GM18858 (cell line): ENCODE measurements at regions not wholly inside any gene's neighbourhood (a gene's known extent, or its start where the extent isn't known, plus 50 kb on each side); places are given as distances from the start of the nearest gene placed in this dataset.
"Not testable (repeated sequence)": the region's sequence is repeated elsewhere in the genome, so short reads cannot be mapped to it uniquely, and the experiment has no call there.

Experiments used
- ATAC-seq: cut with Tn5 transposase; IDR thresholded peaks from one replicate; pipeline ENCODE4 v1.9.1; 2021; ENCODE audit not compliant: unreplicated experiment

DNA sequence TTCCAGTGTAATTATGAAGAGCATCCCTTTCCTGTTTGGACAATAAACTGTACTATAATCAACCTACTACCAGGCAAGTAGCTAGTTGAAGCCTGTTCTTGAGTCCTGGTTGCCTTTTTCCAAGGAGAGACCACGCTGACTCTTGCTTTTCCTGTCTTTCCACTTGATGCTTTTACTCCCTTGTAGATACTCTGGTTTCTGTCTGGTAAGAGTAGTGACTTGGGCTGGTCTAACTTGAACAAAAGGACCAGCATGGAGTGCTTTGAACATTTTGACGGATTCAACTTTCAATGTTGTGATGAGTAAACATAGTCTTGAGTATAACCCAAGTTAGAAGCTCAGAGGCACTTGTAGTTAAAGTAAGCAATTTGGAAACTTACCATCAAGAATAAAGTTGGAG is 464.3 kb downstream of the GADD45G start:
- no peak for ATAC-seq

DNA sequence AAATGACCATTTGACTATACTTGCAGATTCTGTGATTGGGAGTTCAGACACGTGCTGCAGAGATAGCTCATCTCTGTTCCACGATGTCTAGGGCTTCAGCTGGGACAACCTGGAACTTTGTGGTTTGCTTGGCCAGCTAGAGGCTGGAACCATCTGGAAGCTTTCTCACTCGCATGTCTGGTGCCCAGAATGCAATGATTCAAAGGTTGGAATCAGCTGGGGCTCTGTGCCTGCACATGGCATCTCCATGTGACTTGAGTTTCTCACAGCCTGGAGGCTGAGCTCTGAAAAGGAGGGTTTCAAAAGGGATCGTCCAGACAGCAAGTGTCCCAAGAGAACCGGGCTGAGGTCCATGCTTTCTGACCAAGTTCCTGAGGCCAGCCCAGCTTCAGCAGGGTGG is 465.2 kb downstream of the GADD45G start:
- no peak for ATAC-seq

DNA sequence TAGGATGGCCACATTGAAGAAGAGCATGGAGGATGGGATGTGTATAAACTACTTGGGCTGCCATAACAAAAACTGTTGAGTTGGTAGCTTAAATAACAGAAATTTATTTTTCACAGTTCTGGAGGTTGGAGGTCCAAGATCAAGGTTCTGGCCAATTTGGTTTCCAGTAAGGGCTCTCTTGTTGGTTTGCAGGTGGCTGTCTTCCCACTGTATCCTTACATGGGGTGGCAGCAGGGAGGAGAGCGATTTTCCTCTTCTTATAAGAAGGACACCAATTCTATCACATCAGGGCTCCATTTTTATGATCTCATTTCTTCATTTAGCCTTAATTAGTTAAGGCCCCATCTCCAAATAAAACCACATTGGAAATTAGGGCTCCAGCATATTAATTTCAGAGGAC is 465.7 kb downstream of the GADD45G start:
- ATAC-seq: no peak

DNA sequence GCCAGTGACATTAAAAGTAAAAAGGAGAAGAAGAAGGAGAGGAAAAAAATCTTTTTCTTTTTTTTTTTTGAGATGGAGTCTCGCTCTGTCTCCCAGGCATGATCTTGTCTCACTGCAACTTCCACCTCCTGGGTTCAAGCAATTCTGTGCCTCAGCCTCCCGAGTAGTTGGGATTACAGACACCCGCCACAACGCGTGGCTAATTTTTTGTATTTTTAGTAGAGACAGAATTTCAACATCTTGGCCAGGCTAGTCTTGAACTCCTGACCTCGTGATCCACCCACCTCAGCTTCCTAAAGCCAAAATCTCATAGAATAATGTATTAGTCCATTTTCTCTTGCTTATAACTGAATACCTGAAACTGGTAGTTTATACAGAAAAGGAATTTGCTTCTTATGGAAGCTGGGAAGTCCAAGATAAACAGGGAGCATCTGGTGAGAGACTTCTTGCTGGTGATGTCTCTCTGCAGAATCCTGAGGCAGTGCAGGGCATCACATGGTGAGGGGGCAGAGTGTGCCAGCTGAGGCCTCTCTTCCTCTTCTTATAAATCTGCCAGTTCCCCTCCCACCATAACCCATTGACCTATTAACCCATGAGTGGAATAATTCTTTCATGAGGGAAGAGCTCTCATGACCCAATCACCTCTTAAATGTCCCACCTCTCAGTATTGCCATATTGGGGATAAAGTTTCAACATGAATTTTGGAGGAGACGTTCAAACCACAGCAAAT is 466.3 kb downstream of the GADD45G start:
- no peak for ATAC-seq

DNA sequence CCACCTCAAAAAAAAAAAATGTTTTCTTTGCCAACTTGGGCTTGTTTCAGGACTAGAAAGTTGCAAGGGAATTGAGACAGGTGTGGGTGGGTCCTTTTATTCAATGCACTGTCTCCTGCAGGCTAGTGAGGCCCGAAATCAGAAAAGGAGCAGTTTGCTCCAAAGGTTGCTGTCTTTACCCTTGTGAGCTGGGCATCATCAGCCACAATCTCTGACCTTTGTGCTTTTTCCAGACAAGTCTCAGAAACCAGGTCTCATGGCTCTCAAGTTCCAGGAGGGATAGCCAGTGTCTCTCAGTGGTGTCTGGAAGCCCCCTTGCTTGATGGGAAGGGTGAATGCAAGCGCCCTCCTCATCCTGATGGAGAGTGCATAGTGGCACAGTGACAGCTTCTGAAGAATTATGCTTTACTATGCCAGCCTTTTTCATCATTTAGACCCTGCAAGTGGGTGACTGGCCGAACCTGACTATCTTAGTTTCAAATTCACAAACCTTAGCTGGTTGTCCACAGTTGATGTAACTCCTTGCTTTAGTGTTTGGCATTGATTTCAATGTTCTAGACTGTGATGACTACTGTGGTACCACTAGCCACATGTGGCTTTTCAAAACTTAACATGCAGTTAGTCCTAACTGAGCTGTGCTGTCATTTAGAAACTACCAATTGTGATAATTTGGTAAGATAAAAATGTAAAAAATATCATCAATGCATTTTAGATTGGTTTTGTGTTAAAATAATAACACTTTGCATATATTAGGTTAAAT is 468.6 kb downstream of the GADD45G start:
- ATAC-seq: no peak

DNA sequence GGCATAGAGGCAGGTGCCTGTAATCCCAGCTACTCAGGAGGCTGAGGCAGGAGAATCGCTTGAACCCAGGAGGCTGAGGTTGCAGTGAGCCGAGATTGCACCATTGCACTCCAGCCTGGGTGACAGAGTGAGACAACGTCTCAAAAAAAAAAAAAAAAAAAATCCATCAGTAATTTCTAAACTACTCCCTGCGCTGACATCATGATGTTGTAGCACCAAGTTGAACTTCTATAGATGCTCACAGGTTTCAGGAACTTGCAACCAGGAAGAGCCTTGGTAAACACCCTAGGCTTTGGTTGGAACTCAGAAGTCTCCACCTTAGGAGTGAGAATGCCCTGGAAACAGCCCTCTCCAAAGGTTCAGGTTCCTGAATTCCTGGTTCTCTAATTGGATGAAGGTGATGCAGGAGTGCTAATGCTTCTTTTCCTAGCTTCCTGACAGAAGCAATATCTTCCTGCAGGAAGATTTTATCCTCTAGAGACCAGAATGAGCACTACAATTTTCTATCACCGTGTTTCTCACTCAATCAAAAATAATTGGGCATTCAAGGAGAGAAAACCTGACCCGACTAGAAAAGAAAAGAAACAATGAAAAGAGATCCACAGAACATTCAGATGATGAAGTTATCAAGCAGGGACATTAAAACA is 469.6 kb downstream of the GADD45G start:
- no peak for ATAC-seq

DNA sequence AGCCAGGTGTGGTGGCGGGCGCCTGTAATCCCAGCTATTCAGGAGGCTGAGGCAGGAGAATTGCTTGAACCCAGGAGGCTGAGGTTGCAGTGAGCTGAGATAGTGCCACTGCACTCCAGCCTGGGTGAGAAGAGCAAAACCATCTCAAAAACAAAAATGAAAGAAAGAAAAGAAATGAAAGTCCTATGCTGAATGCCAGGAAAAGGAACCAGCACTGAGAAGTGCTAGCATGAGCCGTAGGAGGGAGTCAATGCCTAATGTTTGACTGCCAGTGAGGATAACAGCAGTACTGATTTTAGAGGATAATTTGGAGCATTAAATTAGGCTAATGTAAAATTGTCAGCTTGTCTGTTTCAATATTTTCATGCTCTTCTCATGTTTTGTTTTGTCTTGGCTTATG is 472.8 kb downstream of the GADD45G start:
- not testable (repeated sequence) for ATAC-seq

DNA sequence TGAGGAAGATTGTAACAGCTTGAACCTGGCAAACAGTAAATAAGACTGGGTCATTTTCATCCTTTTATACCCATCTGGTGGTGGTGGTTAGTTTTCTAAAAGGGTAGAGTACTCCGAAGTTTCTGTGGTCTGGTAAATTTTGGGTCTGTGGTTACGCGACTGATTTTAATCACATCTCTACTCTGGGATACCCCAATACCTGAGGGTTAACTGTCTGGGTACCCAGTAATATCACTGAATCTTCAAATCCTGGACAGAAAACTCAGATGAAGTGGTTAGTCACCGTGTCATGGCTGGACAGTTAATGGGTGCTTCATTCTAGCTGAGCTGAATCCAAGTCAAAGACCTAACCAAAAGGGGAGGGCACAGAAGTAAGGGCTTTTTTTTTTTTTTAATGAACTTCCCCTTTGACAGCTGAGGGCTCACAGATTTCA is 474.2 kb downstream of the GADD45G start:
- ATAC-seq: no peak

DNA sequence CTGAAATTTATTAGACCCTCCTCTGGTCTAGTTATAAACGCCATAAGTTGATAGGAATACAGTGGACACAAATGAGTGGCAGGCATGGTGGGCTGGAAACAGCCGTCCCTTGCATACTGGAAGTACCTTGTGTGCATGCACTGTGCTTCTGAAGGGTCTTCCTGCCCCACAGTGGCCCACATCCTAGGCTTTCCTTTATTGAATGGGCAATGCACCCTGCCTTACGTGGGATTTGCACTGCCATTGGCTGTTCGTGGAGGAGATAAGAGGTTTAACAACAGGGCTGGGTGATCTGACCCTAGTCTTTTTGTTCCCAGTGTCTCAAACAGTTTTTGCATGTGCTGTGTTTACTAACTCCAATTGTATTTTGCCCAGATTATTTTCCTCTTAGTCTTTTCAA is 480.8 kb downstream of the GADD45G start:
- no peak for ATAC-seq

DNA sequence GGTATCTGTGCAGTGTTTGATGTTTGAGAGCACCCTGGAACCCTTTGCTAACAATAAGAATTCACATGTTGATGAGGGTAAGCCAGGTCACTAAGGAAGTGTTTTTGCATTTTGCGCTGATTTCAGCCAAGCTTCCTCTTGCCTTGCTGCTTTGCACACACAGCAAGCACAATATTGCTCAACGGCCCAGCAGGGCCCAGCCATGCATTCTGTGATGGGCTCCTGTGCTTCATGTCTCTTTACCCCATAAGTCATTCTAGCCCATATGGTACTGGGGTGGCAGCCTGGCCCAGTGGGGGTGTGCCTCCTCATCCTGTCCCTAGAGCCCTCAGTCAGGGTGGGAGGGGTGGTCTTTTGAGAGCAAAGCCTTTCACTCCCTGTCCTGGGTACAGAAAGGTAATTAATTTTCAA is 481.3 kb downstream of the GADD45G start:
- no peak for ATAC-seq

DNA sequence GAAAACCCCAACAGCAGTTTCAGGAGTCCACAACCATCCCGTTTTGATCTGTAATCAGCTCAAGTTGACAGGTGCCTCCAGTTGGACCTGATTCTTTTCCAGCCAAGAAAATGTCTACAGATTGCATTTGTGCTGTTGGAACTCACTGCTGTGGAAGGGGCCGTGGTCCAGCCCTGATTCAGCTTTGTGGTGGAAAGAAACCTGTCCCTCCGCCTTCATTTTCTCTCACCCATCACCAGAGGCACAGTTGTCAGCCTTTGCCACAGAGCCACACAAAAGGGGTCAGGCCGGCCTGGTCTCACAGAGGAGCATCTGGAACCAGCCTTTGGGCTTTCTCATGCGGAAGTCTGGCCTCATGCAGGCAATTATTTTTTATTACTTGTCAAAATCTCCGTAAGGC is 483.6 kb downstream of the GADD45G start:
- no peak for ATAC-seq

DNA sequence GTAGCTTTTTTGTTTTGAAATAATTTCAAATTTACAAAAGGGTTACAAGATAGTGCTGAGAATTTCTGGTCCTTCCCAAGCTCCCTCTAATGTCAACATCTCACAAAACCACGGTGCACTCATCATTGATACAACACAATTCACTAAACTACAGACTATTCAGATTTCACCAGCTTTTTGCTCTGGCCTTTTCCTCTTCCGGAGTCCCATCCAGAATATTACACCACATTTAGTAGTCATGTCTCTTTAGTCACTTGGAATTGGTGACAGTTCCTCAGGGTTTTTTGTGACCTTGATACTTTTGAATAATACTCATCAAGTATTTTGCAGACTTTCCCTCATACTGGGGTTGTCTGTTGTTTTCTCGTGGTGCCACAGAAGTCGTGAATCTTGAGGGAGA is 484.0 kb downstream of the GADD45G start:
- ATAC-seq: no peak

DNA sequence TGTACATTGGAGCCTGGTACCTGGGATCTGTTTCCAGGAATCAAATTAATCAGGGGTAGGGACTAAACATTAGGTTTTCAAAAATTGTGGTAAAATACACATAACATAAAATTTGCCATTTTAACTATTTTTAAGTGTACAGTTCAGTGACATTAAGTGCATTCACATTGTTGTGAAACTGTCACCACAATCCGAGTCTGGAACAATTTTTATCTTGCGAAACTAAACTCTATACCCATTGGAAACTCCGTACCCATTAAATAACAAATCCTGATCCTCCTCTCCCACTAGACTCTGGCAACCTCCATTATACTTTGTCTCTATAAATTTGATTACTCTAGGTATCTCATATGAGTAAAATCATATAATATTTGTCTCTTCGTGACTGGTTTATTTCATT is 486.2 kb downstream of the GADD45G start:
- no peak for ATAC-seq

DNA sequence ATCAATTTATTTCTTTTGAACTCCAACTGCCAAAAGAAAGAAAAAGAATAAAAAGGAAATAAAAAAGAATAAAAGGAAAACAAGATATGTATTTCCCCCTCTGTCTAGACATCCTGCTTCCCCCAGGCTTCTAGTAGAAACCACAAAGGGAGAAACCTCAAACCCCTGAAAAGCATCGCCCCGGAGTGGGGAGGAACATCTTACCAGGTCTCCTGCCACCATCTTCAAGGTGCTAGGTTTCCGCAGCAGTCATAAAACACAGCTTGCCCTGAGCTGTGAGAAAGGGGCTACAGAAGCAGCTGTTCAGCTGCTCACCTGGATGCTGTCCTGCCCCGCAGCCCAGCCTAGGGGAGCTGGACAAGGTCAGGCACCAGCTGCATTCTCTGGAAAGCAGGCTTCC is 487.7 kb downstream of the GADD45G start:
- no peak for ATAC-seq

DNA sequence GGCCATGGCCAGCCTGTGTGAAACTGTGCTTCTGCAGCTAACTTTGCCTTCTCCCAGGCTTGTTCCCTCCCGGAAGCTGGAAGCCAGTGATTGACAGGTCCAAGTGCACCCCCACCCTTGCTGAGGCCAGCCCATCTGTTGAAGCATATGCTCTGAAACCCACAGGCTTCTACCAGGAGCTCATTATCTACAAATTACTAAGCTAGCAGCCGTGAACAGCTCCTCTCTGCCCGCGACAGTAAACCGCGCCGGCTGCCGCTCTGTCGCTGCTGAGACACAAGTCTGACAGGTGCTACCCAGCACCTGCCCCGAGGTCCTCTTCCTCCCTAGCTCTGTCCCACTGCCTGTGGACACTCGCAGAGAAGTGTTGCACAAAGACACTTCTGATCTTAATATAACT is 490.9 kb downstream of the GADD45G start:
- no peak for ATAC-seq

DNA sequence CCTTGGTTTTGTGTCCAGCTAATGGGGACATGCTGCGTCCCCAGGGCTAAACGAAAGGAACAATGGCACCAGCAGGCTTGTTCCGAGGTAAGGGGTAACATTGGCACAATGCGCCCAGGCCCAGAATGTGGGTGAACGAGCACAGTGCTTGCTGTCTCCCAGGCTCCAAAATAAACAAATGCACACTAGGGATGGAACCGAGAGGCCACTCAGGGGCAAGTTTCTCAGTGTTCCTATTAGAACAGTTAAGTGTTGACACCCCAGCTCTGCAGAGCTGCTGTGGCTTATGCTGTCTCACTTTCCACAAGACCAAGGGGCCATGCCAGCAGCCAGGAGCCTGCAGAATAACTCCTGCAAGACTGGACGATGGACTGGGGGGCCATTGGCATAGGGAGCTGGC is 492.4 kb downstream of the GADD45G start:
- ATAC-seq: no peak

DNA sequence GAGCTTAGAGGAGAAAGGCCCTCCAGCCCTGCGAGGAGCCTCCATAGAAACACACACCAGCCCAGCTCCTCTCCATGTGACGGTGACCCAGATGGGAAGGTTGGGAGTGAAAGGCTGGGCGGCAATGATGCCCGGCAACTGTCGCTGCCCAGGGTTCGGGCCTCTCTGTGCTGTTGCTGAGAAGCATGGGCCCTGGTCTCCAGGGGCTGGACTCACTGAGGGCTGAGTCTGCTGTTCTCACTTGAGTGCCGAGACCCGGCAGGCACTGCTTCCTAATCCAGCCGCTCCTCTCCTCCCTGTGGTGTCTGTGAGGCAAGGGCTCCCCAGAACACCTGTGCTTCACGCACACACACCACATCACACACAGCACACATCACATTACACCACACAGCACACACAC is 493.6 kb downstream of the GADD45G start:
- ATAC-seq: no peak

DNA sequence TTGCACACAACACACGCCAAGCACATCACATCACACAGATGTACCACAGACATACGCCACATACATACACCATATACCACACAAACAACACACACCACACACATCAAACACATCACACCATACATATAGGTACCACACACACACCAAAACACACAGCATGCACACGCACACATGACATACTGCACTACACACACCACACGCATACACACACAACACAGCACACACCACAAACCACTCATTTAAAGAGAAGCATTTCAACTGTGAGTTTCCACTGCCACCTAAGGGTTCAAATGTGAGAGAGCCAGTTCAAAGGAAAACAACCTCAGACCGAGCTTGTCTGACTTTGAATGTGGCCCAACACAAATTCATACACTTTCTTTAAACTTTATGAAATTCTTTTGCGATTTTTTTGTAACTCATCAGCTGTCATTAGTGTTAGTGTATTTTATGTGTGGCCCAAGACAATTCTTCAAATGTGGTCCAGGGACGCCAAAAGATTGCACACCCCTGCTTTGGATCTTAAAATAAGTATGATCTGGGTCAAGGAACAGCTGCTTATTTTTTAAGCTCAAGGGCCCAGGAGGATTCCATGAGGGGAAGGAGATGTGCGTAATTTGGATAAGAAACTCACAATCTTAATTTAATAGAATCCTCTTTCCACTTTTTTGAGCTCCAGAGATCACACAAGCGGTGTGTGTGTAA is 494.6 kb downstream of the GADD45G start:
- ATAC-seq: no peak

DNA sequence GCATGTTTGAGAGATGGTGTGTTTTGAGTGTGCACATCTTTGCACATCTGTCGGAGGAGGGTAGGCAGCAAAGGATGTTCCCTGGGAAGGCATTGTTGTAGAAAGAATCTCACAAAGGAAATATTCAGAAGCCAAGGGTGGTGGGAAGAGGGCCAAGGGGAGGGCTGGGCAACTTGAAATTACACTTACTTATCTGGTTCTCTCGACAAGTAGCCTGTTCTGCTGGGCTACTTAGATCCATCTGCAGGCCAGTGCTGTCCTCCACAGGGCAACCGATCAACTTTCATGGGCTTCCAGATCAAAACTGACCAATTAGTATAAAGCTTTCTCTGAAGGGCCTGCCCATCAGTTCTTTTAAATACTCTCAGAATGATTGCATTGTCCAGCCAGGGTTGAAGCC is 495.2 kb downstream of the GADD45G start:
- no peak for ATAC-seq

DNA sequence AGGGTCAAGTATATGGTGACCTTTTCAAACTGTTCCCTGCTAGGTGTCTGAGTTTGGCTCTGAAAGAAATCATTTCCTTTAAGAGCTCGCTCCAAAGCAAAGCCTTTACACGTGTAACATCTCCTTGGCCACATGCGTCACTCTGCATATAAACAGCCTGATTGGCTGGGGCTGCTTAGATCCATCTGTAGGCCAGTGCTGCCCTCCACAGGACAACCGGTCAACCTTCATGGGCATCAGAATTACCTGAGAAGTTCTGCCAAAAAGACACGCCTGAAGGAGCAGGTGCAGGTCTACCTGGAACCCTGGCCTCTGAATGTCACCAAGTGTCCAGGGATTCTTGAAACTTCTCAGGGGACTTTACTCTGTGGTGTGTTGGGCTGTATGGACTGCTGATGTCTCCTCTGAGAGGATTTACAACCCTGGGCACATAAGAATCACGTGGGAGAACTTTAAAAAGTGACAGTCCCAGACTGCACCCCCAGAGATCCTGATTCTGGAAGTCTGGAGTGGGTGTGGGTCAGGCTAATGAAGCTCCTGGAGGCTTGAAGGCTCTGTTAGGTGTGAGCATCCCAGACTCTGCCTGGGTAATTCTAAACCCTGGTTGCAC is 497.6 kb downstream of the GADD45G start:
- peak; percentile 90 for ATAC-seq

DNA sequence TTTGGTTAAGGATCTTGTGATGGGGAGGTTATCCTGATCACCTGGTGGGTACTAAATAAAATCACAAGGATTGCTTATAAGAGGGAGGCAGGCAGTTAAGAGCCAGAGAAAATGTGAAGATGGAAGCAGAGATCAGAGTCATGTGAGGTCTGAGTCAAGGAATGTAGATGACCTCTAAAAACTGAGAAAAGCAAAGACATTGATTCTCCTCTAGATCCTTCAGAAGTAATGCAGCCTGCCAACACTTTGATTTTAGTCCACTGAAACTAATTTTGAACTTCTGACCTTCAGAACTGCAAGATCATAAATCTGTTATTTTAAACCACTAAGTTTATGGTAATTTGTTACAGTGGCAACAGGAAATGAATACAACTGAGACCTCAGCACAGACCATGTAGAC is 499.0 kb downstream of the GADD45G start:
- no peak for ATAC-seq
